LNCaP clone FGC (cell line): ENCODE measurements at regions not wholly inside any gene's neighbourhood (a gene's known extent, or its start where the extent isn't known, plus 50 kb on each side); places are given as distances from the start of the nearest gene placed in this dataset.

Experiments used
- DNase-seq: peaks from one replicate; pipeline ENCODE4 v3.0.0-alpha.2; 2011; ENCODE audit warnings: low read depth
- H3K4me3 ChIP-seq: 2 replicates; pipeline ENCODE4 v1.5.1; 2011; ENCODE audit warnings: mild to moderate bottlenecking, low read depth, low read length, control low read depth
- CTCF ChIP-seq: IDR thresholded peaks from 2 replicates; pipeline ENCODE4 v1.5.1; 2012; ENCODE audit warnings: mild to moderate bottlenecking; ENCODE audit not compliant: control insufficient read depth, insufficient read depth; ENCODE audit errors: extremely low read depth

- DNase-seq, result no peak
- TF ChIP-seq CTCF, result no peak
- H3K4me3 ChIP-seq, result no peak overlapping the region
Observed at GRCh38 chr2:175539122-175539521, 357.6 kb upstream of the ATP5MC3 start.

GRCh38 chr2:175536059-175536458 lies 354.5 kb upstream of the ATP5MC3 start:
- no peak for DNase-seq
- TF ChIP-seq CTCF, result no peak
- H3K4me3 ChIP-seq, result no peak overlapping the region

- TF ChIP-seq CTCF, result no peak
- DNase-seq, result no peak
- no peak overlapping the region for H3K4me3 ChIP-seq
Observed at GRCh38 chr2:175535631-175536030, 354.1 kb upstream of the ATP5MC3 start.

GRCh38 chr2:175525975-175526374 lies 344.5 kb upstream of the ATP5MC3 start:
- no peak overlapping the region for H3K4me3 ChIP-seq
- TF ChIP-seq CTCF, result no peak
- peak; percentile 33 for DNase-seq

GRCh38 chr2:175523001-175523400 lies 341.5 kb upstream of the ATP5MC3 start:
- no peak for TF ChIP-seq CTCF
- no peak for DNase-seq
- no peak overlapping the region for H3K4me3 ChIP-seq

- no peak overlapping the region for H3K4me3 ChIP-seq
- no peak for DNase-seq
Observed at GRCh38 chr2:175518206-175518605, 336.7 kb upstream of the ATP5MC3 start.

More at GRCh38 chr2:175518206-175518605, 336.7 kb upstream of the ATP5MC3 start:
- TF ChIP-seq CTCF, result no peak
